Breast epithelium (tissue), 3 donors: ENCODE measurements at regions not wholly inside any gene's neighbourhood (a gene's known extent, or its start where the extent isn't known, plus 50 kb on each side); places are given as distances from the start of the nearest gene placed in this dataset.

ENCODE experiments used
- POLR2A ChIP-seq: fragments of 450-650 bp; IDR thresholded peaks from one replicate; pipeline ENCODE4 v1.6.1; 2016; ENCODE audit warnings: antibody characterized with exemption, mild to moderate bottlenecking, moderate library complexity
- POLR2AphosphoS5 ChIP-seq, 3 donors: sonication (generic); formaldehyde crosslinking; IDR thresholded peaks; one replicate each; pipeline ENCODE4 v1.6.1; 2017; ENCODE audit warnings: antibody characterized with exemption in 3 of 3
- TF ChIP-seq, protein P1 (sequence below), 3 donors: fragments of 450-650 bp; IDR thresholded peaks; one replicate each; pipeline ENCODE4 v1.5.1; 2016 to 2017; ENCODE audit warnings: antibody characterized with exemption in 3 of 3, mild to moderate bottlenecking in 3 of 3, moderate library complexity in 3 of 3

DNA sequence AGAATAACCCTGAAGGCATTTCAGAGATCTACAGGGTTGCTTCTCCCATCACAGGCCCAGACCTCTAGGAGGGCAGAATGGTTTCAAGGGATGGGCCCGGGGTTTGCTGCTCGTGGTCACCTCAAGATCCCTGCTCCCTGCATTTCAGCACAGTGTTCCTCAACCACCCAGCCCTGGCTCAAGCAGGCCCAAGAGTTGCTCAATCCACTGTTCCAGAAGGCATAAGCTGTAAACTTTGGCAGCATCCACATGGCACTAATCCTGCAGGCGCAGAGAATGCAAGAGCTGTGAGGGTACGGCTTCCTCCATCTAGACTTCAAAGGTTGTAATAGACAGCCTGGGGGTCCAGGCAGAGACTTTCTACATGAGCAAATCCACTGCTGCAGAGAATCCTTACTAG, 225.0 kb upstream of the UBASH3B start:
- TF ChIP-seq, protein P1, sequence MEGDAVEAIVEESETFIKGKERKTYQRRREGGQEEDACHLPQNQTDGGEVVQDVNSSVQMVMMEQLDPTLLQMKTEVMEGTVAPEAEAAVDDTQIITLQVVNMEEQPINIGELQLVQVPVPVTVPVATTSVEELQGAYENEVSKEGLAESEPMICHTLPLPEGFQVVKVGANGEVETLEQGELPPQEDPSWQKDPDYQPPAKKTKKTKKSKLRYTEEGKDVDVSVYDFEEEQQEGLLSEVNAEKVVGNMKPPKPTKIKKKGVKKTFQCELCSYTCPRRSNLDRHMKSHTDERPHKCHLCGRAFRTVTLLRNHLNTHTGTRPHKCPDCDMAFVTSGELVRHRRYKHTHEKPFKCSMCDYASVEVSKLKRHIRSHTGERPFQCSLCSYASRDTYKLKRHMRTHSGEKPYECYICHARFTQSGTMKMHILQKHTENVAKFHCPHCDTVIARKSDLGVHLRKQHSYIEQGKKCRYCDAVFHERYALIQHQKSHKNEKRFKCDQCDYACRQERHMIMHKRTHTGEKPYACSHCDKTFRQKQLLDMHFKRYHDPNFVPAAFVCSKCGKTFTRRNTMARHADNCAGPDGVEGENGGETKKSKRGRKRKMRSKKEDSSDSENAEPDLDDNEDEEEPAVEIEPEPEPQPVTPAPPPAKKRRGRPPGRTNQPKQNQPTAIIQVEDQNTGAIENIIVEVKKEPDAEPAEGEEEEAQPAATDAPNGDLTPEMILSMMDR (IDR thresholded peaks at IDR 0.05), result no peak
- TF ChIP-seq POLR2A (no peak), POLR2AphosphoS5 (IDR thresholded peaks at IDR 0.05) (no peak)
